Ishikawa (cell line): ENCODE measurements at regions not wholly inside any gene's neighbourhood (a gene's known extent, or its start where the extent isn't known, plus 50 kb on each side); places are given as distances from the start of the nearest gene placed in this dataset.

Experiments used
- CEBPB ChIP-seq: IDR thresholded peaks from 2 replicates; pipeline ENCODE4 v1.6.1; 2012
- CREB1 ChIP-seq: IDR thresholded peaks from 2 replicates; pipeline ENCODE4 v1.6.1; 2012; ENCODE audit warnings: low read depth
- EGR1 ChIP-seq: IDR thresholded peaks from 2 replicates; pipeline ENCODE4 v1.6.1; 2012
- EP300 ChIP-seq: IDR thresholded peaks from 2 replicates; pipeline ENCODE4 v1.6.1; 2012; ENCODE audit warnings: borderline replicate concordance
- FOXM1 ChIP-seq: IDR thresholded peaks from 2 replicates; pipeline ENCODE4 v1.6.1; 2012; ENCODE audit warnings: low read depth, borderline replicate concordance
- NFIC ChIP-seq: IDR thresholded peaks from 2 replicates; pipeline ENCODE4 v1.6.1; 2012
- RAD21 ChIP-seq: IDR thresholded peaks from 2 replicates; pipeline ENCODE4 v1.6.1; 2012; ENCODE audit warnings: low read depth
- TAF1 ChIP-seq: IDR thresholded peaks from 2 replicates; pipeline ENCODE4 v1.6.1; 2012; ENCODE audit warnings: low read depth, mild to moderate bottlenecking
- TCF12 ChIP-seq: IDR thresholded peaks from 2 replicates; pipeline ENCODE4 v1.6.1; 2012; ENCODE audit warnings: low read depth
- TEAD4 ChIP-seq: IDR thresholded peaks from 2 replicates; pipeline ENCODE4 v1.6.1; 2012
- YY1 ChIP-seq: IDR thresholded peaks from 2 replicates; pipeline ENCODE4 v1.6.1; 2012; ENCODE audit warnings: low read depth
- ZBTB7A ChIP-seq: IDR thresholded peaks from 2 replicates; pipeline ENCODE4 v1.6.1; 2012; ENCODE audit warnings: low read depth
- TF ChIP-seq, protein P1 (sequence below): IDR thresholded peaks from 2 replicates; pipeline ENCODE4 v1.6.1; 2012
- TF ChIP-seq, protein P2 (sequence below): IDR thresholded peaks from 2 replicates; pipeline ENCODE4 v1.6.1; 2012
- TF ChIP-seq, protein P3 (sequence below): IDR thresholded peaks from 2 replicates; pipeline ENCODE4 v1.6.1; 2012; ENCODE audit warnings: low read depth, mild to moderate bottlenecking

DNA sequence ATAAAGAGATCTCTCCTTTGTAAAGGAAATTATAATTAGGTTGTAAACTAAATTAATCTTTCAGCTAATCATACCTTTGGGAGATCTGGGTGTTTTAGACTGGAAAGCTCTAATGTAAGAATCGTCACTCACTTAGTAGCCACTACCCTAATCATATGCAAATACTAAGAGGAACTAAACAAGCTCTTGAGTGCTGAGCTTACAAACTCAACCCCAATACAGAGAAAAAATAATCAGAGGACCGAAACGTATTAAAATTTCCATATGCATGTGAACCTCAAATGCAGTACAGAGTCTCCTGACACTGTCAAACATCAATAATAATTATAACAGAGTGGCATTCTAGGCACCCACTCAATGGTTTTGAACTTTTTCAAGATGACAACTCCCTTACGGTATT, 235.3 kb upstream of the FOXN3 start:
- TF ChIP-seq CEBPB (no peak), TCF12 (no peak), FOXM1 (no peak), YY1 (no peak), EP300 (no peak), TAF1 (no peak), CREB1 (no peak), EGR1 (no peak), NFIC (no peak), ZBTB7A (no peak), TEAD4 (no peak), RAD21 (no peak)
- TF ChIP-seq, protein P1, sequence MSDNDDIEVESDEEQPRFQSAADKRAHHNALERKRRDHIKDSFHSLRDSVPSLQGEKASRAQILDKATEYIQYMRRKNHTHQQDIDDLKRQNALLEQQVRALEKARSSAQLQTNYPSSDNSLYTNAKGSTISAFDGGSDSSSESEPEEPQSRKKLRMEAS: no peak
- TF ChIP-seq, protein P2, sequence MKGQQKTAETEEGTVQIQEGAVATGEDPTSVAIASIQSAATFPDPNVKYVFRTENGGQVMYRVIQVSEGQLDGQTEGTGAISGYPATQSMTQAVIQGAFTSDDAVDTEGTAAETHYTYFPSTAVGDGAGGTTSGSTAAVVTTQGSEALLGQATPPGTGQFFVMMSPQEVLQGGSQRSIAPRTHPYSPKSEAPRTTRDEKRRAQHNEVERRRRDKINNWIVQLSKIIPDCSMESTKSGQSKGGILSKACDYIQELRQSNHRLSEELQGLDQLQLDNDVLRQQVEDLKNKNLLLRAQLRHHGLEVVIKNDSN: no peak
- TF ChIP-seq, protein P3, sequence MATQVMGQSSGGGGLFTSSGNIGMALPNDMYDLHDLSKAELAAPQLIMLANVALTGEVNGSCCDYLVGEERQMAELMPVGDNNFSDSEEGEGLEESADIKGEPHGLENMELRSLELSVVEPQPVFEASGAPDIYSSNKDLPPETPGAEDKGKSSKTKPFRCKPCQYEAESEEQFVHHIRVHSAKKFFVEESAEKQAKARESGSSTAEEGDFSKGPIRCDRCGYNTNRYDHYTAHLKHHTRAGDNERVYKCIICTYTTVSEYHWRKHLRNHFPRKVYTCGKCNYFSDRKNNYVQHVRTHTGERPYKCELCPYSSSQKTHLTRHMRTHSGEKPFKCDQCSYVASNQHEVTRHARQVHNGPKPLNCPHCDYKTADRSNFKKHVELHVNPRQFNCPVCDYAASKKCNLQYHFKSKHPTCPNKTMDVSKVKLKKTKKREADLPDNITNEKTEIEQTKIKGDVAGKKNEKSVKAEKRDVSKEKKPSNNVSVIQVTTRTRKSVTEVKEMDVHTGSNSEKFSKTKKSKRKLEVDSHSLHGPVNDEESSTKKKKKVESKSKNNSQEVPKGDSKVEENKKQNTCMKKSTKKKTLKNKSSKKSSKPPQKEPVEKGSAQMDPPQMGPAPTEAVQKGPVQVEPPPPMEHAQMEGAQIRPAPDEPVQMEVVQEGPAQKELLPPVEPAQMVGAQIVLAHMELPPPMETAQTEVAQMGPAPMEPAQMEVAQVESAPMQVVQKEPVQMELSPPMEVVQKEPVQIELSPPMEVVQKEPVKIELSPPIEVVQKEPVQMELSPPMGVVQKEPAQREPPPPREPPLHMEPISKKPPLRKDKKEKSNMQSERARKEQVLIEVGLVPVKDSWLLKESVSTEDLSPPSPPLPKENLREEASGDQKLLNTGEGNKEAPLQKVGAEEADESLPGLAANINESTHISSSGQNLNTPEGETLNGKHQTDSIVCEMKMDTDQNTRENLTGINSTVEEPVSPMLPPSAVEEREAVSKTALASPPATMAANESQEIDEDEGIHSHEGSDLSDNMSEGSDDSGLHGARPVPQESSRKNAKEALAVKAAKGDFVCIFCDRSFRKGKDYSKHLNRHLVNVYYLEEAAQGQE: no peak

DNA sequence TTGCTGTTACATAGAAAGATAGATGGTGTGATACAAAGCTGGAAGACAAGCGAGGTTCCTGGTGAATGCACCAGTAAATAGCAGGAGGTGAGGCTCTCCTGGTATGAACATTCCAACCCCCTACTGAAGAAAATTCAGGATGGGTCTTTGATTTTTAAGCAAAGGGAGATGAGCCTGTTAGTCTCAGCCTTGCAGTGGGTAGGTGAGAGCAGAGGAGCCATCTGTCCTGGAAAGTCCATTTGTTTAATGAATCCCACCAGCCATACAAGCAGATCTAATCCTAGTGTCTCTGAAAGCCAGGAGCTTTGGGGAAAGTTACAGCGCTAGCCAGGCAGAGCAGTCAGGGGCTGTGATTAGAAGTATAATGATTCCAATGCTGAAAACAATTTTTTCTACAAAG, 234.8 kb upstream of the FOXN3 start:
- TF ChIP-seq CEBPB (no peak), EGR1 (no peak), TAF1 (no peak), TCF12 (no peak), NFIC (no peak), ZBTB7A (no peak), YY1 (no peak), RAD21 (no peak), CREB1 (no peak), EP300 (no peak), TEAD4 (no peak), FOXM1 (no peak)
- TF ChIP-seq, protein P3: no peak
- TF ChIP-seq, protein P1: no peak
- TF ChIP-seq, protein P2: no peak

DNA sequence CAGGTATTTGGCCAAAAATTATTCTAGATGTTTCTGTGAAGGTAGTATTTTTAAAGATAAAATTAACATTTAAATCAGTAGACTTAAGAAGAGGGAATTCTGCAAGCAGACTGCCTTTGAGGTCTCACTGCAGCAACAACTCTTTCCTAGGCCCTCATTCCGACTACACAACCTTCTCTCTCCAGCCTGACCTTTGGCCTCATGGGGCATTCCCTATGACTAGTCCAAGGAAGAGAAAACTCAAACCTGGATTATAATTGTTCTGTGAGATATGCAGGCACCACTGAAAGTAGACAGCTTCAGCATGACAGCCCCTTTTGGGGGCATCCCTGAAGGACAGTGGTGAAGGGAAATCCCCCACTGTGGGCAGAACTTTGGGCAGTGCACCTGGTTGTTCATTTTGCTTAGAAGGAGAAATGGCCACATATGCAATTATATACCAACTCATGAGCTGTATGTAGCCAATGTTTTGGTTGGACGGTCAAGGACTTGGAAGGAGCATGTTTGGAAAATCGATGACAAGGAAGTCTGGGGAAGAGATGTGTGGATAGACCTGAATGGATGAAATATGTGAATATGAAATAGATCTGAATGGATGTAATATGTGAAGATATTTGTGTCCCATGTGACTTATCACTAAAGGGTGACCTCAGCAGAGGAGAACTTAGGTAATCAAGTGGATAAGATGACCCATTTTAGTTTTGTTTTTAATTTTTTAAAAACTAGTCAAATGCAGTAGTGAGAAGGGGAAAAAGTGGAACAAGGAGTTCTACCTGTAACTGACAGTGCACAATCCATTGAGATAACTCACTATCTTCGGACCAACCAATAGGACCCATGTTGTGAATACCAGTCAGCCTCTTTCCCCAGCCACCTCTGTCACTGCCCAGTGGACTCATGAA, 233.3 kb upstream of the FOXN3 start:
- TF ChIP-seq EGR1 (no peak), TEAD4 (no peak), ZBTB7A (no peak), CEBPB (no peak), RAD21 (no peak), NFIC (no peak), TCF12 (no peak), EP300 (no peak), CREB1 (no peak), YY1 (no peak), FOXM1 (no peak)
- TF ChIP-seq, protein P1: no peak
- TF ChIP-seq, protein P2: no peak
- TF ChIP-seq, protein P3: no peak
